Fibroblast of the conjunctiva (primary cell): ENCODE measurements at regions not wholly inside any gene's neighbourhood (a gene's known extent, or its start where the extent isn't known, plus 50 kb on each side); places are given as distances from the start of the nearest gene placed in this dataset.

Experiments
- DNase-seq: peaks from one replicate; pipeline ENCODE4 v3.0.0-alpha.2; 2010; ENCODE audit warnings: low read depth

DNA sequence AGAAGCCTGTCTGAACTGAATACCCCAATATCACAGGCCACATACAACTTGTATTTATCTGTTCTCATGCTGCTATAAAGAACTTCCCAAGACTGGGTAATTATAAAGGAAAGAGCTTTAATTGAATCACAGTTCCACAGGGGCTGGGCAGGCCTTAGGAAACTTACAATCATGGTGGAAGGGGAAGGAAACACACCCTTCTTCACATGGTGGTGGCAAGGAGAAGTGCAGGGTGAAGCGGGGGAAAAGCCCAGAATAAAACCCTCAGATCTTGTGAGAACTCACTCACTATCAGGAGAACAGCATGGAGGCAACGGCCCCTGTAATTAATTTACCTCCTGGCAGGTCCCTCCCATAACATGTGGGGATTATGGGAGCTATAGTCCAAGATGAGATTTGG is 50.3 kb upstream of the FNDC1 start:
- DNase-seq: no peak

DNA sequence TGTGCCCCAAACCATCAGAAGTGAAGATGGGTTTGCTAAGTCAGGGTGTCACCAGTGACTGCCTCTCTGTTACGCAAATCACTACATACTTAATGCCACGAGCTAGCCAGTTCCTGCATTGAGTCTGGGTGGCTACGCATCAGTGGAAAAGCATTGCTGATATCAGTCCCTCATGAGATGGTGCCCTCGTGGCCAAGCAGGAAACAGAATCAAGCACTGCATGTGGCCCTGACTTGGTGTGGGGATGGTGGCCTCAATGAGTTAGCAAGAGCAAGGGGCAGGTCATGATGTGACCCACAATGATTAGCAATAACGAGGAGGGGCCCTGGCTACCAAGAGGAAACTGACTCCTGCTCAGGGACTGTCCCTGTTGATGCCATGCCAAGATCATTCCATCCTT is 51.6 kb upstream of the FNDC1 start:
- no peak for DNase-seq

DNA sequence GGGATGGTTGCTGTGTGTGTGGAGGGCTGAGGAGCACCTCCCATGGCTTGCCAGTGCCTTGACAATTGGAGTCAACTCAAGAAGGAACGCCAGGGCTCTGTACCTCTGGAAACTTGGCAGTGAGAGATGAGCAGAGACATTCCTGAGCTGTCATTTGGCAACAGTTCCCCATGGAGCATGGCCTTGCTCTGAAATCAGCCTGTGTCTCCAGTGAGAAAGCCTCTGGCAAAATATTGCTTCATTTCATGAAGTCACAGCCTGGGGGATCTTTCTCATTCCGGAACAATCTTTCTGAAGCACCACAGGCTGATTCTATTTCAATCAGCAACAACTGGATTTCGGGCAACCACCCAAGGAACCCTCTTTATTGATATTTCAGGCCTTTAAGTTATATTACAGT is 52.2 kb upstream of the FNDC1 start:
- DNase-seq: peak; percentile 14

DNA sequence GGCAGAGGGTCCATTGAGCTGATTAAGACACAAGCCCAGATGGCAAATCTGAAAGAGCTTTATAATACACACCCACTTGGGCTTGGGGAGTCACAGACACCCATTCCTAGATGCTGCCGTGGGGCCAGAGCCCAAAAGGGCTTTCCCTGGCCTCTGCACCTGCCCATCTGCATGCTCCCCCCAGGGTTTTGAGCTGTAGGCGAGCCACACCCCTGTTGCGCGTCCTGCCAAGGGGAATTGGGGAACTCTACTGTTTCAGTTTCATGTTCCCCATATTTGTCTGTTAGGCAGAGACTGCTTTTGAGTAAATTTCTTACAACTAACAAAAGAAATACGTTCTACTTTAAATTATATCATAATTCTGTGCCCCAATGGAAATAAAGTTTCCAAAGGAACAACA is 52.9 kb upstream of the FNDC1 start:
- no peak for DNase-seq

DNA sequence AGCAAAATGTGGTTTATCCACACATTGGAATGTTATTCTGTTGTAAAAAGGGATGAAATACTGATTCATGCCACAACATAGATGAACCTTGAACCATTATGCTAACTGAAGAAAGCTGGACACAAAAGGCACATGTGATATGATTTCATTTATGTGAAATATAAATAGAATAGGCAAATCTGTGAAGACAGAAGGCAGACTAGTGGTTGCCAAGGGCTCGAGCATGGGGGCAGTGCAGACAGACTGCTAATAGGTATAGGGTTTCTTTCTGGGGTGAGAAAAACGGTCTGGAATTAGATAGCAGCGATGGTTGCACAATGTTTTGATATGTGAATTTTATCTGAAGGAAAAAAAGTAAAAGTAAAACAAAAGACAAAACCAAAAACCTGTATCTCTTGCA is 54.6 kb upstream of the FNDC1 start:
- no peak for DNase-seq

- DNase-seq: no peak
Observed at GRCh38 chr6:159113223-159113622, 56.0 kb upstream of the FNDC1 start.

GRCh38 chr6:159112714-159113113 is 56.5 kb upstream of the FNDC1 start:
- DNase-seq: no peak

DNA sequence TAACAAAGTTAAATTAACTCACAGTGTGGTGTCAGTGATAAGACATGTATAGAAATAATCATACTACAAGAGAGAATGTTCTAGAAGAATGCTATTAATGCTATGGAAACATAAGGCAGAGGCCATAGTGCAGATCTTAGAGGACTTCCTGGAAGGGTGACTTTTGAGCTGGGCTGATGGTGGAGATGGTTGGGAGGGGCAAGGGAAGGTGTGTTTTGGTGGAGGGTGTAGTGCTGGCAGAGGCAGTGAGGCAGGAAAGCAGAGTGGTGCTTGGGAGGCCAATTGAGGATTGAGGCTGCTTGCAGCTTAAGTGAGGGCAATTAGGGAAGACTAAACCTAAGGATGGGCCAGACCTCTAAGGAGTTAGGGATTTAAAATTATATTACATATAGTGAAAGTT is 58.5 kb upstream of the FNDC1 start:
- no peak for DNase-seq

- DNase-seq: no peak
Observed at GRCh38 chr6:159110013-159110412, 59.2 kb upstream of the FNDC1 start.

DNA sequence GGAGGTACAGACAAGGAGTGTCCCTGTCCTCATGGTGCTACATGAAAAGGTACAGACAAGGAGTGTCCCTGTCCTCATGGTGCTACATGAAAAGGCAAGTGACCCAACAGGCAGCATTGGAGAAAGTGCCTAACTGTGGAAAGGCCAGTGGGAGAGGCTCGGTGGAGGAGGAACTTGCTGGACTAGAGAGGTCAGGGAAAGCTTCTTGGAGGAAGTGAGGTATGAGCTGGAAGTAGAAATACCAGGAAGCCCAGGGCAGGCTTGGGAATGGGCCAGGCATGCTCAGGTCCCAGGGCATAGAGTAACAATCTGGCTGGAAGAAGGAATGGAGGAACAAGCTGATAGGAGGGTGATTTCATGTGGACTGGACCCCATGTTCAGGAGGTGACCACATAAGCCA is 59.8 kb upstream of the FNDC1 start:
- no peak for DNase-seq

- DNase-seq: no peak
Observed at GRCh38 chr6:159108426-159108985, 60.7 kb upstream of the FNDC1 start.

DNA sequence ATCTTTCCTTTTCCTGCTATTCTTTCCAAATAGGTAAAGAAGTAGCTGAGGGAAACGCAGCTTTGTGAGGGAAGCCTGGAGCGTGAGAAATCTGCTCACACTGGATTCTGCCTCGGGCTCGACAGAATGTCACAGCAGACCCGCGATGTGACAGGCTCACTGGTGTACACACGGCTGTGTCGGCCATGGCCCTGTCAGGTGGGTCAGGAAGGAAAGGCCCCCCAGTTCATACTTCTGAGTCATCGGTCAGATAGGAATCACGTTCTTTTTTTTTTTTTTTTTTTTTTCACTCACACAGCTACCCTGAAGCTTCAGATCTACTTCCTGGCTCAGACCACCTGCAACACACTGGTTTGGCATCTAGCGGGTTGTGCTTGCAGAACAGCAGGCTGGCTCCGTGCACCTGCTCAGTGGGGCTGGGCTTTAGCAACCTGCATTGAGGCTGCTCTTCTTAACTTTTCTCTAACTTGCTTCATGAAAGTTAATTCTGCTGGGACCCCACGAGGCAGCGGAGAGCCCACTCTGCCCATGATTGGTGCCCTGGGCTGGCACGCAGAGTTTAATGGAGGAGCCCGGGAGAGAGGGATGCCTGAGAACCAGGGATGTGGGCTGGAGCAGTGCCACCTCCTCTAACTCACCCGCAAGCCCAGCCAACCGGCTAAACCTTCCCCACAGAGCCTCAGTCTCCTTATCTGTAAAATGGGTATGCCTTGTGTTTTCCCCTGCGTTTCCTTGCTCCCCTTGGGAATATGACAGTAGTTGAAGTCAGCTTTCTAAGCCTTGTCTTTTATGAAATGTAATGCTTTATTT is 61.5 kb upstream of the FNDC1 start:
- no peak for DNase-seq

GRCh38 chr6:159106627-159107241 is 61.9 kb upstream of the TAGAP start:
- DNase-seq: no peak

DNA sequence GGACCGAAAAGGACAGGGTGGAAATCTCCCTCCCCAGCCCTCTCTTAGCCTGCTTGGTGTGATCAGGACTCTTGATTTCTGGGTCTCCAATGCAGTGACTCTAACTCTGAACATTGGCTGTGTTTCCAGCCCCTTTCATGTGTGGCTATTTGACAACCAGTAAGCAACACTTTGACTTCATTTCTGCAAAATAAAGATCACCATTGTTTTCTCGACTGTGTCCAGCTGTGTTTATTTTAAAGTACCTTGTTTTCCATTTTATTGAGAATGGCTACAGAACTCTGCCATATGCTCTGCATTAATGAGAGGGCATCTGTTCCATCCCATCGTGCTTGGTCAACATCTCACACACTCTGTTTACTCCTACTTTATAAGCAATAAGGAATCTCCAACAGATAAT is 60.9 kb upstream of the TAGAP start:
- no peak for DNase-seq

- DNase-seq: no peak
Observed at GRCh38 chr6:159104931-159105330, 60.1 kb upstream of the TAGAP start.

GRCh38 chr6:159104163-159104925 is 59.6 kb upstream of the TAGAP start:
- DNase-seq: peak; percentile 10

DNA sequence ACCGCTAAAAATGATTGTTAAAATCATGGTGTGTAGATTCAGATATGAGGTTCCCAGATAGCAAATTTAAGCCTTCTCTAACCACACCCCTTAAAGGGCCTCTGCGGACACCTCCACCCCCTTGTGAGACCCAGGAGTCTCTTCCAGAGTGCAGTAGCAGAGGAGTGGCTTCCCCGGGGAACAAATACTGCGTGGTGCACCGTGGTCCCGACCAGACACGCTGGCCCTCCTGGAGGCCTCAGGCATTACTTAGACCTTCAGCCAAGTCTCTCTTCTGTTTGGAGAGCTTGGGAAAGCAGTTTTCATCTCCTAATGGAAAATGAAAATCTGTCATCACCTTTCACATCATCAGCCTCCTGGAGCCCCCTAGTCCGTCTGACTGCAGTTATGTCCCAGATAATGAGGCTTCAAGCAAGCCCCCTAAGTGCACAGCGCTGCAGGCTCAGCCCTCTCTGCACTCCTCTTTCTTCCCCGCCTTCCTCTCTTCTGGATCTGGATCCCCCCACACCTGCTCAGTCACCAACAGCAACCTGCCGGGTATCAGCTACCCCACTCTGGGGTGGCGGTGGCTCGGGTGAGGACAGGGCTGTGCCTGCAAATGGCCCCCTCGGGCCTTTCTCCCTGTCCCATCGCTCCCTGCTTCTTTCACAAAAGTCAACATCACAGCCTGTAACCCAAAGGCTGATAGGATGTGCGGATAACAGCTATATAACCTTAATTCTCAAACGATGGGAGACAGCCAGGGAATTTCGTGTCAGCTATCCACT is 58.8 kb upstream of the TAGAP start:
- DNase-seq: no peak

DNA sequence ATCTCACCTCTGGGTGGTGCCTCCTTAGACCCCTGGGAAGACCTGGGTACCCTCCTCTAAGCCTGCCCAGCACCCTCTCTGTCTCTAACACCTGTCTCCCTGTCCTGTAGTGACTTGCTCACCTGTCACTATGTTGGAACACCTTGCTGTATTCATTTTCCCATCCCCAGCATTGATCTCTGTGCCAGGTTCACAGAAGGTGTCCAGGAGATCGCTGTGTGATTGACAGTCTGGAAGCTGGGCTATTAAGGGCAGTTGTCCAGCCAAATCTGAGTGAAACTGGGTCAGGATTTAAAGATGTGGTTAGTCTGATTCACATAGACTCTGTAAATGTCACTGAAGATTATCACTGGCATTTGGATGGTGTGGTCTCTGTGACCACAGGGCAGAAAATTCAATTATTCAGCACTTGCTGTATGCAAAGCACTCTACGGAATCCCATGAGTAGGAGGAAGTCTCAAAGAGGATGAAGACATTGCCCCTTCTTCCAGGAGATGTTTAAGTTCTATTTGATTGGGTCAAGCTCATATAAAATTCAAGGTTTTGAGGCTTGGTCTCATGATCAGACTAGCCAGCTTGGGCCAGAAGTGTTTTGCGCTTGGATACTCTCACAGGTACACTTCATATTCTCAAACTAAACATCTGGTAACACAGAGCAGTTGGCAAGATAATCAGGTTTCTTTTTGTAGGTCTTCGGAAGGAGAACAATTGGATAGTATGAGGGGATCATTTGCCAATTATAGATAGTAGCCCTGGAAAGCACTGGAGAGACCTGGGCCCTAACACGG is 57.8 kb upstream of the TAGAP start:
- no peak for DNase-seq

DNA sequence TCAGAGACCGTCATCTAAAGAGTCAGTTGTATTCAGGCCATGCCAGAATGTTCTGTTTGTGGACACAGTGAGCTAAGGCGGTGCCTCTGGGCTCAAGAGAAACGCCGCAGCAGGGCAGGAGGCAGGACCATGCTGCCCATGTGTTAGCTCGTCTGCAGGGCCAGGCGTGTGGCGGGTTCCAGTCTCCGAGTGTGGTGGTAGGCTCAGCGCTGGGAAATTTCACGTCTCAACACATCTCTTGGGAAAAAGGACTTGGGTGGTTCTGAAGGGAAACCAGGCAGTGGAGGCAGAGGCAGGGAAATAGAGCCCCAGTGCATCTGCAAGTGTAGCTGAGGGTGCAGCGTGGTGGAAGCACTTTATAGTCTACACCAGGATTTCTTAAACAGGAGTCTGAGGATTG is 56.9 kb upstream of the TAGAP start:
- no peak for DNase-seq

- no peak for DNase-seq
Observed at GRCh38 chr6:159100395-159101182, 55.8 kb upstream of the TAGAP start.
